T47D (cell line): ENCODE measurements at regions not wholly inside any gene's neighbourhood (a gene's known extent, or its start where the extent isn't known, plus 50 kb on each side); places are given as distances from the start of the nearest gene placed in this dataset.

Source experiments
- DNase-seq, 2 experiments: peaks; one replicate each; pipeline versions ENCODE4 v3.0.0 to v3.0.0-alpha.2; 2011 to 2012; ENCODE audit warnings: low read depth in 1 of 2, low spot score in 1 of 2
- JUND ChIP-seq: IDR thresholded peaks from 2 replicates; pipeline ENCODE4 v1.6.1; 2012; ENCODE audit warnings: low read depth
- in situ Hi-C: cut with HindIII; loops from 2 replicates; pipeline ENCODE4 v1.10.0; 2016; ENCODE audit warnings: low sequenced_read_pairs, low pct_unique_long_range_greater_than_20kb

DNA sequence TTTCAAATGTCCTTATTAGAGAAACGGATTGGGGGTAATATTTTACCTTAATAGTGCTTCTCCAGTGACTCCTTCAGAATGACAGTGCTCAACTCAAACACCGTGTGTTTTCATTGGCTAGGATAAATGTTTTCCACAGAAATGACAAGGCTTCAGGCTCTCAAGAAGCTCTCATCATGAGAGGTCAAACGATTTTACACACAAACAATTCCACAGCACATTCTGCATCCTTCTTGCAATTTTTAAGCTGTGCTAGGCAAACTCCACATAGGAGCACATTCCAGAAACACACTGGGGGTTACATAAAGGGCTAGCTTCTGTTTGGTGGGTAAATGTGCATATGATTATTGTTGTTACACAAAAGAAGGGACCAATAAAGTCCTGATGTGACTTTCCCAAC is 75.5 kb upstream of the IPO9 start:
- TF ChIP-seq JUND = no peak
- in situ Hi-C loops = no loop called here
- DNase-seq = no peak

DNA sequence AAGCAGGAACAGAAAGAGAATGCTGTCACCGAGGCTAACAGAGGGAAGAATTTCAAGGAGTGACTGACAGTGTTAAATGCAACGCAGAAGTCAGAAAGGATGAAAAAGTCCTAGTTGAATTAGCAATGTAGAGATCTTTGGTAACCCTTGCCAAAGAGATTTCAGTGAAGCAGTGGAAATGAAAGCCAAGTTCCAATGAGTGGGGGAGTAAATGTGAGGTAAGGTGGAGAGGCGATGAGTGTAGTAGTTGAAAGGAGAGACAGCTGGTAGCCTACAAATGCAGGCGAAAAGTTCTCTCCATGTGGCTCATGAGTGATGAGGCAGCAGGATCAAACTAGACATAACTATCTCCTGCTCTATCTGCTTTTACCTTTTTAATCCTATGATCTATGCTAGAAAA is 74.6 kb upstream of the IPO9 start:
- in situ Hi-C loops = no loop called here
- TF ChIP-seq JUND = no peak
- DNase-seq = no peak

DNA sequence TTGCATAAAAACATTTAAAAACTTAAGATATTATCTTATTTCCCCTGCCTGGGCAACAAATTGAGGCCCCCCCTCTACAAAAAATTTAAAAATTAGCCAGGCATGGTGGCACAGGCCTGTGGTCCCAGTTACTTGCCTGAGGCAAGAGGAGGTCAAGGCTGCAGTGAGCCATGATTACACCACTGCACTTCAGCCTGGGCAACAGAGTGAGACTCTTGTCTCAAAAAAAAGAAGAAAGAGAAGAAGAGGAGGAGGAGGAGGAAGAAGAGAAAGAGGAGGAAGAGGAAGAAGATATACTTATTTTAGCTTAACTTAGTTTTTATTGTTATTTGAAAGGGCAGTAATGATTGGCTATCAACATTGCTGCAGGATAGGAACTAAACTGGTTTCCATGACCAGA is 73.8 kb upstream of the IPO9 start:
- DNase-seq = no peak
- TF ChIP-seq JUND = no peak
- in situ Hi-C loops = no loop called here

DNA sequence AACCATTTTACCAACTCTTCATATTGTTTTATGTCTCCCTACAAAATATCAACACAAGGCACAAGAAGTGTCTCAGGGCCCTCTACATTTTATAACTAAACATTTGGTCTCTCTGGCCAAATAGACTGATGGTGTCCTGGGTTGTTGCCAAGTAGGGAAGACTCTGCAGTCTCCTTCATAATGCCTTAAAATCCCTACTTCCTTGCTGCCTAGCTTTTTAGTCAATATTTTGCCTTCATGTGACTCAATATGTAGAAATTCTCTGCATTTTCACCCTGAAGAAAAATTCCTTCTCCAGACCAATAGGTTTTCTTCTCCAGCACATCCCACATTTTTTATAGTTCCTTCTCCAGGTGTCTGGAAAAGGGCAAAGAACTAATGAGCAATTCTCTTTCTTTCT is 72.6 kb upstream of the IPO9 start:
- in situ Hi-C loops = no loop called here
- no peak for TF ChIP-seq JUND
- DNase-seq = no peak

DNA sequence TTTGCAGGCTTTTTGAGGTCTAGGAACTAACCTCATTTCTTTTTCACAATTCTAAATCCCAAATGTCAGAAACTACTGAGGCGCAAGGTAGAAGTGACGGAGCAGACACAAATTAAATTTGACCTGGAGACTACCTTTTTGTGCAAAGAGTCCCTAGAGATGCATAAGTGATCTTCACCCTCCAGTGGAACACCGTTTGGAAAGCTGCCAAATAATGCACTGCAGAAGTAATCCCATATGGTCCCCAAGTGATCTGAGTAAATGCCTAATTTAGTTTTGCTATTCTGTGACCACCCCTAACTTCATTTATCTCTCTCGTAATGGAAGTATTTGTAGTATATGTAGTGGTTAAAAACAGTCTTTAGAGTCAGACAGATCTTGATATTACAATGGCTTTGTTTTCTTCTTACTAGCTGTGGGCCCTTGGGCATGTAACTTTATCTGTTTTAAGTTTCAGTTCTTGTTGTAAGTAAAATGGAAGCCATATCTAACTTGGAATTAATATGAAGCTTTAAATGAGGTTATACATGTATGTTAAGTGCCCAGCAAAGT is 70.4 kb upstream of the IPO9 start:
- in situ Hi-C loops = no loop called here
- DNase-seq = no peak
- no peak for TF ChIP-seq JUND

DNA sequence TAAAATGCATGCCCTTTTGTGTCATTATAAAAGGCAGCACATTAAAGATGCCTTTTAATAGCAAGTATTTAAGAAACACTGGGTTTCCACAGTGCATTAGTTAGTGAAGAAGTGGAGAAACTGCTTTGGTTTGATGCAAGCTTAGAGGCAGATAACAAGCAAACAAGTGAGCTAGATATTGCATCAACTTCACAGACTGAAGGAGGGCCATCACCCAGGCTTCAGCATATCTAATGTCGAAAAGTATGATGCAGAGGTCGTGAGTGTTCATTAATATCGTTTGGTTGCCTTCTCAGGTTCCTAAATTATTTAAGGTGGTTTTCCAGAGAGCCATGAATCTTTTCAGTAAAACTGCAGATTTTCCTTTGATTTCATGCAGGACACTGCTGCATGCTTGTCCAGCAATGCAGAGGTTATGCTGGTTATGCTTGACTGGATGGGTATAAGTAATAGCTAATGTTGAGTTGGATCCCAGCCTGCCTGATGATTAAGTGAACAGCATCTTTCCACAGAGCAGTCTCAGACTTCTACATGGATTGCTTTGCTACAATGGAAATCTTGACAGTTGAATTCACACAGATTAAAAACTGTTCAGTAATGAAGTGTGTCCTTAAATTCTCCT is 69.7 kb upstream of the IPO9 start:
- no peak for DNase-seq

DNA sequence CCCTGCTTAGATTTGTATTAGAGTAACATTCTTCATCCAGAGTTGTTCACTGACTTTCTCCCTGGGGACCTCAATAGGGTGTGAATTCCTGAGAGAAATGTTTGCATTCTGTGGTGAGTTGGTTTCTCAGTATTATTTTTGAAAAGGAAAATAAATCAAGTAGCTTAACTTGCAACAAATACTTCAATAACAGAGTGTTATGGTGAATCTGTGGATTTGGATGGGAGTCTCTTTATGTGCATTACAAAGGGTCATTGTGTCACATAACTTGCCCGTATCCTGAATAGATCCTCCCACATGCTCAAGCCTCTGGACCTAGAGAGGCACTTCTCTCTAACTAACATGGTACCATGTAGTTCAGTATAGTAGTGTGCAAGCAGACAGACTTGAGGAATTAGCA is 68.4 kb upstream of the IPO9 start:
- in situ Hi-C loops = no loop called here
- no peak for TF ChIP-seq JUND
- no peak for DNase-seq

More for the DNA sequence above, 69.7 kb upstream of the IPO9 start:
- TF ChIP-seq JUND = no peak
- in situ Hi-C loops = no loop called here

DNA sequence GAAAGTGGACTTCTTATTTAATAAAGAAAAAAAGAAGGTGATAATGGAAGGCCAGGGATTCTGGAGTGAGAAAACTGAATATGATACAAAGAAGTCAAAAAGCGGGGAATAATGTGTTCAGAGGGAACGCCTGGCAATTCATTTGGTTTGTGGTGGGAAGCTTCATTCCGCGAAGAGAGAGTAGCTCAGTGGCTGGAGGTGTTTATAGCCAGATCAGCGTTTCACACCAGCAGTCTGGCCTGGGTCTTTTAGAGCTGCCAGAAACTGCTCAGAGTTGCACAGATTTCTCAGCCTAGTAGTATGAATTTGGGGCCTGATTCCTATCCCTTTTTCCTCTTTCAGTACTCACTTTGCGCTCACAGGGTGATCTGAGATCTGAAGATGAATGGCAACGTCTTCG is 67.8 kb upstream of the IPO9 start:
- in situ Hi-C loops = no loop called here
- TF ChIP-seq JUND = no peak
- no peak for DNase-seq

DNA sequence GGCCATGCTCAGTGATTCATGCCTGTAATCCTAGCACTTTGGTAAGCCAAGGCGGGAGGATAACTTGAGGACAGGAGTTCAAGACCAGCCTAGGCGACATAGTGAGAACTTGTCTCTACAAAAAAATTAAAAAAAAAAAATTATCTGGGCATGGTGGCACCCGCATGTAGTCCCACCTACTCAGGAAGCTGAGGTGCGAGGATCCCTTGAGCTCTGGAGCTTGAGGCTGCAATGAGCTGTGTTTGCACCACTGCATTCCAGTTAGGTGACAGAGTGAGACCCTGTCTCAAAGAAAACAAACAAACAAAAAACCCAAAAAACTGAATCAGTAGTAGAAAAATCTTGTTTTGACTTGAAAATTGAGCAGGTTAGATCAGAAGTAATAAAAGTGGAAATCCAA is 67.1 kb upstream of the IPO9 start:
- in situ Hi-C loops = no loop called here
- DNase-seq = no peak
- no peak for TF ChIP-seq JUND

DNA sequence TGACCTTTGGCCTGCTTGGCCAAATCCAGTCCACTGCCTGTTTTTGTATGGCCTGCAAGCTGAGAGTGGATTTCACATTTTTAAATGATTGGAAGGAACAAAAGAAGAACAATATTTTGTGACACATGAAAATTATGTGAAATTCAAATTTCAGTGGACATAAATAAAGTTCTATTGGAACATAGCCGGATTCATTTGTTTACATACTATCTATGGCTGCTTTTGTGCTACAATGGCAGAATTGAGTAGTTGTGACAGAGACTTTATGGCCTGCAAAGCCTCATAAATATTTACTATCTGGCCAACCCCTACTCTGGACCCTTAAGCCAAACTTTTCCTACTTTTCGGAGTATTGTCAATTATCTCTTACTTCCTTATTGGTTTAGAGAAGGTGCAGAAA is 66.6 kb upstream of the IPO9 start:
- TF ChIP-seq JUND = no peak
- DNase-seq = no peak
- in situ Hi-C loops = no loop called here

DNA sequence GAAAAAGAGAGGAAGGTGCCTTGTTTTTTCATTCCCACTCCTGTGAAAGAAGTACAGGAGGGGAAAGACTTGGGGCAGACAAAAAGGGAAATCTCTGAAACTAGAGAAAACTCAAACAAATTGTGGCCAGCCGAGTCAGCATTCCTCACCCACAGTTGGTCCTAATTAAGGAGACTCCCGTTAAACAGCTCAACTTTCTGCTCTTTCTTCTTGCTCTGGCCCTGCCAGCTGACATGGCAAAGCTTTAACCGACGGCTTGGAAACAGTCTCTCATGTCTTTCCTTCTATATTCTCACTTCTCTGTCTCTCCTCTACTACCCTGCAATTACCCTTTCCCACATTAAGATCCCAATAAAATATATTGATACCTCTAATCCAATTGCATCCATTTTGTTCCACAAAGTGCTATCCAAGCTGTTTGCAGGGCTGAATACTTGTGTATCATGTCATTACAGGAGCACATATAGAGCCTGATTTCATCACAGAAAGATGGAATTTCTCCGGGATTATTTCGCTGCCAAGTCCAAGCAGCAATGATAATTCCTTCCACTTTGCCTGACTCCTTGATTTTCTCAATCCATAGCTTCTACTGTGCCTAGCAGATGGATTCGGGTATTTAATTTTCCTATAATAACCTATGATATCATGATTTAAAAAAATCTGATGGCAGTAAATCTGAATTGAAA is 65.4 kb upstream of the IPO9 start:
- in situ Hi-C loops = no loop called here
- TF ChIP-seq JUND = no peak
- no peak for DNase-seq

DNA sequence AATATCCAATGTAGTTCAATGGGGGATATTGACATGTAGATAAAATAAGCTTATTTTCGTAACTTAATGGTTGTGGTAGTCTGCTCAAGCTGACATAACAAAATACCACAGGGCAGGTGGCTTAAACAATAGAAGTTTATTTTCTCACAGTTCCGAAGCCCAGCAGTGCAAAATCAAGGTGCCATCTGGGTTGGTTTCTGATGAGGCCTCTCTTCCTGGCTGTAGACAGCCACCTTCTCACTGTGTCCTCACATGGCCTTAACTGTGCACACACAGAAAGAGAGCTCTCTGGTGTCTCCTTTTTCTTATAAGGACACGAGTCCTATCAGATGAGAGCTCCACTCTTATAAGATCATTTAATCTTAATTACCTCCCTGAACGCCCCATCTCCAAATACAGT is 64.8 kb upstream of the IPO9 start:
- no peak for TF ChIP-seq JUND
- in situ Hi-C loops = no loop called here
- DNase-seq = no peak

DNA sequence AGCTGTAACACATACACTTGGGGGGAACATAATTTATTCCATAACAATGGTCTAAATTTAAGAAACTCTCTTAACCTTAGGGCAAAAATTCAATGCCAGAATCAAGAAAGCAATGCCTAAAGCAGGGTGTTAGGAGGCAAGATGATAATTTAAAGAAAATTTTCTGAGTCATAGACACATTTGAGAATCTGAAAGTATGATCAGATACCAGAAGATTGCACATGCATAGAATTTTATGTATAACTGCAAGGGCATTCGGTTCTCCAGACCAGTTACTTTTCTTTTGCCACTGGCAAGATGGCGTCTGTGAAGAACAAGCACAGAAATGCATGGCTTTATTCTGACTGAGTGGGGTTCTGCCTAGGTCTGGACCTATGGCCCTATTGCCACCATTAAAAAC is 64.4 kb upstream of the IPO9 start:
- in situ Hi-C loops = no loop called here
- TF ChIP-seq JUND = no peak
- DNase-seq = no peak
